Endothelial cell of umbilical vein (primary cell): ENCODE measurements at regions not wholly inside any gene's neighbourhood (a gene's known extent, or its start where the extent isn't known, plus 50 kb on each side); places are given as distances from the start of the nearest gene placed in this dataset.

ENCODE experiments used
- BruUV-seq: library from RNA; stranded (reverse); fragments of 400-500 nt; replicated peaks from 2 replicates; lab custom pipeline; 2021; lab: Mats Ljungman, UMichigan
- CTCF ChIA-PET: fragments of 300-600, 350-600 bp; sonication (Branson Sonifier 250); formaldehyde crosslinking; loops from one replicate; lab custom pipeline; 2021; ENCODE audit warnings: antibody characterized with exemption, inconsistent platforms; lab: Charles Lee
- POLR2A ChIA-PET: fragments of 300-600, 350-600 bp; sonication (Branson Sonifier 250); formaldehyde crosslinking; loops from one replicate; lab custom pipeline; 2021; ENCODE audit warnings: antibody characterized with exemption, inconsistent platforms; lab: Charles Lee
- DNase-seq: peaks from one replicate; pipeline ENCODE4 v3.0.0-alpha.2; 2011; ENCODE audit warnings: low read depth, low spot score
- FAIRE-seq: peaks from 2 replicates; lab custom pipeline; 2011; peaks lifted over from hg19 to GRCh38; lab: Jason Lieb, UNC
- H2AFZ ChIP-seq: 2 replicates; pipeline ENCODE4 v1.6.0; 2012; ENCODE audit warnings: low read depth, low read length, control low read depth, inconsistent platforms
- H3K27ac ChIP-seq: 2 replicates; pipeline ENCODE4 v1.5.1; 2011; ENCODE audit warnings: low read depth, mild to moderate bottlenecking, control low read depth, low read length, moderate library complexity; ENCODE audit not compliant: insufficient read depth
- H3K27me3 ChIP-seq, 2 experiments: 2 replicates each; pipeline versions ENCODE4 v1.6.0 to v1.6.1; 2011; ENCODE audit warnings: low read length in 2 of 2, mixed read lengths in 1 of 2; ENCODE audit not compliant: control insufficient read depth in 2 of 2, insufficient read depth in 2 of 2
- H3K36me3 ChIP-seq, 2 experiments: 2 replicates in 1 of 2; 3 replicates in 1 of 2; pipeline ENCODE4 v1.5.1; 2011; ENCODE audit warnings: low read length in 2 of 2, mild to moderate bottlenecking in 1 of 2, moderate library complexity in 1 of 2; ENCODE audit not compliant: control insufficient read depth in 2 of 2, insufficient read depth in 2 of 2; ENCODE audit errors: extremely low read depth in 1 of 2
- H3K4me1 ChIP-seq: 3 replicates; pipeline ENCODE4 v1.5.1; 2011; ENCODE audit warnings: mild to moderate bottlenecking, low read length; ENCODE audit not compliant: control insufficient read depth, insufficient read depth; ENCODE audit errors: extremely low read depth
- H3K4me2 ChIP-seq: 2 replicates; pipeline ENCODE4 v1.6.1; 2011; ENCODE audit warnings: low read length, control low read depth, mixed read lengths; ENCODE audit not compliant: insufficient read depth
- H3K4me3 ChIP-seq, 3 experiments: fragments of 200-600 bp in 1 of 3; sonication (generic), shearing (Covaris generic) in 1 of 3; replicated peaks in 1 of 3; 2 replicates each; pipeline ENCODE4 v1.5.1; 2011 to 2016; ENCODE audit warnings: control low read depth in 3 of 3, low read length in 3 of 3, mild to moderate bottlenecking in 2 of 3, inconsistent platforms in 1 of 3, low read depth in 1 of 3, moderate library complexity in 1 of 3; ENCODE audit not compliant: insufficient read depth in 1 of 3
- H3K79me2 ChIP-seq: 2 replicates; pipeline ENCODE4 v1.6.0; 2012; ENCODE audit warnings: low read length, inconsistent platforms; ENCODE audit not compliant: control insufficient read depth, insufficient read depth
- H3K9ac ChIP-seq: replicated peaks from 2 replicates; pipeline ENCODE3; 2011; ENCODE audit warnings: low read length, control low read depth; ENCODE audit not compliant: insufficient read depth; ENCODE audit errors: extremely low read depth
- H3K9me1 ChIP-seq: replicated peaks from 3 replicates; pipeline ENCODE4 v1.6.0; 2011; ENCODE audit warnings: mild to moderate bottlenecking, low read length; ENCODE audit not compliant: control insufficient read depth, insufficient read depth; ENCODE audit errors: extremely low read depth
- H3K9me3 ChIP-seq: replicated peaks from 2 replicates; pipeline ENCODE4 v1.5.1; 2012; ENCODE audit warnings: low read length, inconsistent platforms; ENCODE audit not compliant: control insufficient read depth, insufficient read depth
- H4K20me1 ChIP-seq: replicated peaks from 2 replicates; pipeline ENCODE3; 2011; ENCODE audit warnings: mild to moderate bottlenecking, low read length; ENCODE audit not compliant: control insufficient read depth, insufficient read depth; ENCODE audit errors: extremely low read depth
- EZH2 ChIP-seq: IDR thresholded peaks from 2 replicates; pipeline ENCODE4 v1.6.1; 2012; ENCODE audit warnings: borderline replicate concordance, low read depth, mild to moderate bottlenecking, moderate library complexity, low read length, inconsistent platforms; ENCODE audit not compliant: severe bottlenecking
- FOS ChIP-seq: IDR thresholded peaks from 2 replicates; pipeline ENCODE4 v1.6.1; 2011; ENCODE audit warnings: mild to moderate bottlenecking, low read length, moderate library complexity, borderline replicate concordance; ENCODE audit not compliant: insufficient read depth
- GATA2 ChIP-seq: IDR thresholded peaks from 2 replicates; pipeline ENCODE4 v1.7.0; 2011; ENCODE audit warnings: low read depth, mild to moderate bottlenecking, moderate library complexity, mixed read lengths, low read length; ENCODE audit not compliant: insufficient read length, insufficient read depth
- JUN ChIP-seq: IDR thresholded peaks from 2 replicates; pipeline ENCODE4 v1.6.1; 2011; ENCODE audit warnings: borderline replicate concordance, low read depth; ENCODE audit not compliant: insufficient read length, insufficient read depth
- MYC ChIP-seq: IDR thresholded peaks from one replicate; pipeline ENCODE4 v1.6.1; 2011; ENCODE audit warnings: mild to moderate bottlenecking, low read depth, low read length
- POLR2A ChIP-seq: IDR thresholded peaks from 2 replicates; pipeline ENCODE4 v1.6.1; 2012; ENCODE audit warnings: low read depth, mild to moderate bottlenecking, control low read depth, low read length
- POLR2AphosphoS5 ChIP-seq: IDR thresholded peaks from 2 replicates; pipeline ENCODE4 v1.6.1; 2012; ENCODE audit warnings: low read depth, mild to moderate bottlenecking, control low read depth, low read length, moderate library complexity; ENCODE audit not compliant: insufficient read depth
- dilution Hi-C: fragments of 300-500 bp; cut with MboI; formaldehyde crosslinking; loops from one replicate; pipeline ENCODE4 v1.15.0; 2019; ENCODE audit warnings: low sequenced_read_pairs; ENCODE audit not compliant: extremely low pct_ligation_motif_present
- intact Hi-C: fragments of 100-400 bp; cut with micrococcal nuclease; formaldehyde crosslinking; loops from one replicate; pipeline ENCODE4 v1.10.0; 2022
- TF ChIP-seq, protein P1 (sequence below): IDR thresholded peaks from 2 replicates; pipeline ENCODE4 v1.6.1; 2011; ENCODE audit not compliant: insufficient read depth, insufficient read length
- TF ChIP-seq, protein P2 (sequence below), 2 donors: IDR thresholded peaks; 1 replicate in 1 of 2; 2 replicates in 1 of 2; pipeline ENCODE4 v1.5.1; 2011; ENCODE audit warnings: low read length in 2 of 2, mild to moderate bottlenecking in 2 of 2, moderate library complexity in 2 of 2, control low read depth in 1 of 2, inconsistent platforms in 1 of 2, low read depth in 1 of 2; ENCODE audit not compliant: insufficient read depth in 1 of 2; ENCODE audit errors: extremely low read depth in 1 of 2

DNA sequence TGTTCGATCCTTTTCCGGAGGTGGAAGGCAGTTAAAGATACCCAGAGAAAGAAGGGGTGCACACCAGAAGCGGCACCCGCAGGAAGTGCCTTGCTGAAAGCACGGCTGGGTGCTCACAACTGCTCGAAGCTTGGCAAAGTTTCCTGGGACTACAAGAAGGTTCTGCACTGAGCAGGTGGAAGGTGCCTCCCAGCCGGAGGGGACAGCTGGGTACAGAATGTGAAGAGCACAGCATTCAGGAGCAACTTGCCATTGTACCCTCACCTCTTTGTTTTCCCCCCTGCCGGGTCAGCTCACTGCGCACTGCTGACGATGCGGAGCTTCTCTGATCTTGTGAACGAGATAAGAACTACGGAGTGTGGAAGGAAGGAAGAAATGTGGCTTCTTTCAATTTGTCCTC is 289.2 kb downstream of the FBXW7 start:
- no peak overlapping the region for H3K9ac ChIP-seq
- peaks cover 27% of the 10 kb centered on the region for H3K4me1 ChIP-seq
- H4K20me1 ChIP-seq, result no peaks in the 10 kb centered on the region
- H3K4me3 ChIP-seq, result no peak overlapping the region
- intact Hi-C loops, result no loop called here
- H3K9me1 ChIP-seq, result no peaks in the 10 kb centered on the region
- H3K79me2 ChIP-seq, result no peaks in the 10 kb centered on the region
- H3K36me3 ChIP-seq, result no peaks in the 10 kb centered on the region
- no peaks in the 10 kb centered on the region for H3K9me3 ChIP-seq
- DNase-seq (no peak), FAIRE-seq (no peak)
- BruUV-seq, result no TSS peak
- dilution Hi-C loops, result no loop called here
- CTCF ChIA-PET, result no interaction called here
- no peak overlapping the region for H3K4me2 ChIP-seq
- H3K27me3 ChIP-seq, result no peaks in the 10 kb centered on the region
- POLR2A ChIA-PET, result no interaction called here
- H2AFZ ChIP-seq, result no peak overlapping the region
- TF ChIP-seq POLR2AphosphoS5, result no peak
- TF ChIP-seq, protein P1, sequence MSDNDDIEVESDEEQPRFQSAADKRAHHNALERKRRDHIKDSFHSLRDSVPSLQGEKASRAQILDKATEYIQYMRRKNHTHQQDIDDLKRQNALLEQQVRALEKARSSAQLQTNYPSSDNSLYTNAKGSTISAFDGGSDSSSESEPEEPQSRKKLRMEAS, result no peak
- no peak for TF ChIP-seq JUN
- no peak for TF ChIP-seq GATA2
- no peak for TF ChIP-seq FOS
- TF ChIP-seq, protein P2, sequence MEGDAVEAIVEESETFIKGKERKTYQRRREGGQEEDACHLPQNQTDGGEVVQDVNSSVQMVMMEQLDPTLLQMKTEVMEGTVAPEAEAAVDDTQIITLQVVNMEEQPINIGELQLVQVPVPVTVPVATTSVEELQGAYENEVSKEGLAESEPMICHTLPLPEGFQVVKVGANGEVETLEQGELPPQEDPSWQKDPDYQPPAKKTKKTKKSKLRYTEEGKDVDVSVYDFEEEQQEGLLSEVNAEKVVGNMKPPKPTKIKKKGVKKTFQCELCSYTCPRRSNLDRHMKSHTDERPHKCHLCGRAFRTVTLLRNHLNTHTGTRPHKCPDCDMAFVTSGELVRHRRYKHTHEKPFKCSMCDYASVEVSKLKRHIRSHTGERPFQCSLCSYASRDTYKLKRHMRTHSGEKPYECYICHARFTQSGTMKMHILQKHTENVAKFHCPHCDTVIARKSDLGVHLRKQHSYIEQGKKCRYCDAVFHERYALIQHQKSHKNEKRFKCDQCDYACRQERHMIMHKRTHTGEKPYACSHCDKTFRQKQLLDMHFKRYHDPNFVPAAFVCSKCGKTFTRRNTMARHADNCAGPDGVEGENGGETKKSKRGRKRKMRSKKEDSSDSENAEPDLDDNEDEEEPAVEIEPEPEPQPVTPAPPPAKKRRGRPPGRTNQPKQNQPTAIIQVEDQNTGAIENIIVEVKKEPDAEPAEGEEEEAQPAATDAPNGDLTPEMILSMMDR (IDR thresholded peaks at IDR 0.05; ENCODE audit: extremely low read depth in 1 of 2, insufficient read depth in 1 of 2, low read depth in 1 of 2, low read length in 2 of 2), result no peak
- no peak for TF ChIP-seq POLR2A
- TF ChIP-seq EZH2, result no peak
- TF ChIP-seq MYC, result no peak
- H3K27ac ChIP-seq, result no peak overlapping the region
